ENCODE measurements at regions not wholly inside any gene's neighbourhood (a gene's known extent, or its start where the extent isn't known, plus 50 kb on each side); places are given as distances from the start of the nearest gene placed in this dataset.
"Not testable (repeated sequence)": the region's sequence is repeated elsewhere in the genome, so short reads cannot be mapped to it uniquely, and the experiment has no call there.

DNA sequence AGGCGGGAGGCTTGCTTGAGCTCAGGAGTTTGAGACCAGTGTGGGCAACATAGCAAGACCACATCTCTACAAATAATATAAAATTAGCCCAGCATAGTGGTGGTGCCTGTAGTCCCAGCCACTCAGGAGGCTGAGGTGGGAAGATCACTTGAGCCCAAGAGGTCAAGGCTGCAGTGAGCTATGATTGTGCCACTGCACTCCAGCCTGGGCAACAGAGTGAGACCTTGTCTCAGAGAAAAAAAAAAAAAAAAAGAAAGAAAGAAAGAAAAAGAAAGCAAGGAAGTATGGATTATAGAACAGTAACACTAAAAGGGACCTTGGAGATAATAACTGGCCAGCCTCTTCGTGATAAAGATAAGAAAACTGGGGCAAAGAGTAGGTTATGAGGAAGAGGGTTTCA is 130.4 kb downstream of the PLCE1 start:
- TF ChIP-seq, protein P1, sequence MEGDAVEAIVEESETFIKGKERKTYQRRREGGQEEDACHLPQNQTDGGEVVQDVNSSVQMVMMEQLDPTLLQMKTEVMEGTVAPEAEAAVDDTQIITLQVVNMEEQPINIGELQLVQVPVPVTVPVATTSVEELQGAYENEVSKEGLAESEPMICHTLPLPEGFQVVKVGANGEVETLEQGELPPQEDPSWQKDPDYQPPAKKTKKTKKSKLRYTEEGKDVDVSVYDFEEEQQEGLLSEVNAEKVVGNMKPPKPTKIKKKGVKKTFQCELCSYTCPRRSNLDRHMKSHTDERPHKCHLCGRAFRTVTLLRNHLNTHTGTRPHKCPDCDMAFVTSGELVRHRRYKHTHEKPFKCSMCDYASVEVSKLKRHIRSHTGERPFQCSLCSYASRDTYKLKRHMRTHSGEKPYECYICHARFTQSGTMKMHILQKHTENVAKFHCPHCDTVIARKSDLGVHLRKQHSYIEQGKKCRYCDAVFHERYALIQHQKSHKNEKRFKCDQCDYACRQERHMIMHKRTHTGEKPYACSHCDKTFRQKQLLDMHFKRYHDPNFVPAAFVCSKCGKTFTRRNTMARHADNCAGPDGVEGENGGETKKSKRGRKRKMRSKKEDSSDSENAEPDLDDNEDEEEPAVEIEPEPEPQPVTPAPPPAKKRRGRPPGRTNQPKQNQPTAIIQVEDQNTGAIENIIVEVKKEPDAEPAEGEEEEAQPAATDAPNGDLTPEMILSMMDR (IDR thresholded peaks at IDR 0.05; ENCODE audit: insufficient read depth, low read length), result not testable (repeated sequence)
- not testable (repeated sequence) for TF ChIP-seq GABPA (IDR thresholded peaks at IDR 0.05; ENCODE audit: low read depth)
